Kidney (tissue), 13 donors: ENCODE measurements at regions not wholly inside any gene's neighbourhood (a gene's known extent, or its start where the extent isn't known, plus 50 kb on each side); places are given as distances from the start of the nearest gene placed in this dataset.
A peak's percentile ranks its signal among the peaks of the same experiment; 100 is the strongest.

Source experiments
- DNase-seq, 5 donors: peaks; one replicate each; pipeline ENCODE4 v3.0.0-alpha.2; 2013 to 2020
- FAIRE-seq: peaks from 2 replicates; lab custom pipeline; 2012; peaks lifted over from hg19 to GRCh38; lab: Jason Lieb, UNC
- H3K27ac ChIP-seq, 2 donors: one replicate each; pipeline ENCODE4 v1.7.0; 2013; ENCODE audit warnings: low read depth in 2 of 2, low read length in 2 of 2, inconsistent platforms in 1 of 2
- H3K27me3 ChIP-seq: one replicate; pipeline ENCODE4 v1.7.1; 2013; ENCODE audit warnings: low read length, inconsistent platforms; ENCODE audit not compliant: control insufficient read depth, insufficient read depth
- H3K36me3 ChIP-seq, 3 donors: one replicate each; pipeline versions ENCODE4 v1.7.0 to v1.7.1; 2013; ENCODE audit warnings: low read length in 3 of 3, control low read depth in 1 of 3, inconsistent platforms in 1 of 3; ENCODE audit not compliant: insufficient read depth in 3 of 3, control insufficient read depth in 2 of 3
- H3K4me1 ChIP-seq, 3 donors: one replicate each; pipeline versions ENCODE4 v1.7.0 to v1.7.1; 2013; ENCODE audit warnings: low read length in 3 of 3, inconsistent platforms in 1 of 3, low read depth in 1 of 3; ENCODE audit not compliant: control insufficient read depth in 2 of 3, insufficient read depth in 2 of 3
- H3K4me3 ChIP-seq, 3 donors: one replicate each; pipeline versions ENCODE4 v1.7.0 to v1.8.1; 2013; ENCODE audit warnings: low read length in 3 of 3, control low read depth in 1 of 3, inconsistent platforms in 1 of 3
- H3K9ac ChIP-seq, 3 donors: one replicate each; pipeline versions ENCODE4 v1.7.0 to v1.7.1; 2013; ENCODE audit warnings: low read length in 3 of 3, control low read depth in 1 of 3, inconsistent platforms in 1 of 3
- H3K9me3 ChIP-seq, 3 donors: one replicate each; pipeline versions ENCODE4 v1.7.0 to v1.7.1; 2013; ENCODE audit warnings: low read length in 3 of 3, control low read depth in 1 of 3, inconsistent platforms in 1 of 3; ENCODE audit not compliant: control insufficient read depth in 2 of 3, insufficient read depth in 1 of 3
- intact Hi-C: fragments of 100-400 bp; cut with DNase I; formaldehyde crosslinking; loops from one replicate; pipeline ENCODE4 v1.11.1; 2022
- TF ChIP-seq, protein P1 (sequence below): IDR thresholded peaks from 3 replicates; pipeline ENCODE4 v1.5.1; 2012; ENCODE audit warnings: mild to moderate bottlenecking, moderate library complexity, borderline replicate concordance; ENCODE audit not compliant: insufficient read depth; ENCODE audit errors: extremely low read depth
- donor health status: control.
- donor health status: control.
- donor health status: control.
- donor health status: control.
- donor health status: control.
- donor health status: DM: yes; HTN: yes; CAD: no.
- donor health status: Normal renal cell carcinoma (clear cell type).

- intact Hi-C loops = no loop called here
- FAIRE-seq = no peak
- Histone ChIP-seq H3K4me1 (no peaks in the 10 kb centered on the region), H3K4me3 (no peak overlapping the region), H3K9me3 (peaks cover 0 to 6% (median 2%) of the 10 kb centered on the region in 3 donors), H3K27me3 (no peaks in the 10 kb centered on the region), H3K9ac (no peak overlapping the region), H3K36me3 (no peaks in the 10 kb centered on the region), H3K27ac (no peak overlapping the region)
- peak in 2 of 5 donors; percentile 35 to 62 for DNase-seq
- TF ChIP-seq, protein P1, sequence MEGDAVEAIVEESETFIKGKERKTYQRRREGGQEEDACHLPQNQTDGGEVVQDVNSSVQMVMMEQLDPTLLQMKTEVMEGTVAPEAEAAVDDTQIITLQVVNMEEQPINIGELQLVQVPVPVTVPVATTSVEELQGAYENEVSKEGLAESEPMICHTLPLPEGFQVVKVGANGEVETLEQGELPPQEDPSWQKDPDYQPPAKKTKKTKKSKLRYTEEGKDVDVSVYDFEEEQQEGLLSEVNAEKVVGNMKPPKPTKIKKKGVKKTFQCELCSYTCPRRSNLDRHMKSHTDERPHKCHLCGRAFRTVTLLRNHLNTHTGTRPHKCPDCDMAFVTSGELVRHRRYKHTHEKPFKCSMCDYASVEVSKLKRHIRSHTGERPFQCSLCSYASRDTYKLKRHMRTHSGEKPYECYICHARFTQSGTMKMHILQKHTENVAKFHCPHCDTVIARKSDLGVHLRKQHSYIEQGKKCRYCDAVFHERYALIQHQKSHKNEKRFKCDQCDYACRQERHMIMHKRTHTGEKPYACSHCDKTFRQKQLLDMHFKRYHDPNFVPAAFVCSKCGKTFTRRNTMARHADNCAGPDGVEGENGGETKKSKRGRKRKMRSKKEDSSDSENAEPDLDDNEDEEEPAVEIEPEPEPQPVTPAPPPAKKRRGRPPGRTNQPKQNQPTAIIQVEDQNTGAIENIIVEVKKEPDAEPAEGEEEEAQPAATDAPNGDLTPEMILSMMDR = no peak
Measured at GRCh38 chr12:41794336-41794735, 350.3 kb downstream of the GXYLT1 start.

DNA sequence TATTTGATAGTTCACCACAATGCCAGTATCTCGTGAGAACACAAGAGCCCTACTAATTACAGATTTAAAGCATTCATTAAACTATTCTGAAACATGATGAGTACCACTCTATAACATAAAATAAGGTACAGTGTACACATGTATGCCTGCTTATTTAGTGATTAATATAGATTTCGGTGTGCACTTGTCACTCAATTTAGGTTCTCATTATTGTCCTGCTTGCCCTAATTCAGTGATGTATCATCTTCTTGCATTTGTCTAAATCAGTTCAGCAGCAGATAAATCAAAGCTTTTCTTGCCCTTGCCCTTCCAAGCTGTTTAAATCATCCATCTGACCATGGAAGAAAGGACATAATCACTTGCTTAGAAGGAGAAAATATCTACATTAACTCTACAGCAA lies 359.7 kb downstream of the GXYLT1 start:
- TF ChIP-seq, protein P1 = no peak
- Histone ChIP-seq H3K9me3 (no peaks in the 10 kb centered on the region), H3K36me3 (no peaks in the 10 kb centered on the region), H3K9ac (no peak overlapping the region), H3K4me3 (no peak overlapping the region), H3K27me3 (no peaks in the 10 kb centered on the region), H3K27ac (no peak overlapping the region), H3K4me1 (no peaks in the 10 kb centered on the region)
- intact Hi-C loops = no loop called here
- FAIRE-seq (no peak), DNase-seq (no peak)

DNA sequence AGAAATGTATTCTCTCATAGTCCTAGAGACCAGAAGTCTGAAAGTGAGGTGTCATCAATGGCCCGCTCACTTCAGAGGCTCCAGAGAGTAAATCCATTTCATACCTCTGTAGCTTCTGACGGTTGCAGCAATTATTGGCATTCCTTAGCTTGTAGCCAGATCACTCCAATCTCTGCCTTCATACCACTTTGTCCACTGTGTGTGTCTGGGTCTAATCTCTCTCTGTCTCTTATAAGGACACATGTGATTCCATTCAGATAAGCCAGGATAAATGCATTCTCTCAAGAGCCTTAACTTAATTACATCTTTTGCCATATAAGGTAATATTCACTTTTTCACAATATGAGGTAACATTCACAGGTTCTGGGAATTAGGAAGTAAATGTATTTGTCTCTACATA lies 365.7 kb downstream of the GXYLT1 start:
- no peaks in the 10 kb centered on the region for H3K4me1 ChIP-seq
- no peaks in the 10 kb centered on the region for H3K36me3 ChIP-seq
- no peak for FAIRE-seq
- no peaks in the 10 kb centered on the region for H3K9me3 ChIP-seq
- DNase-seq = no peak
- H3K4me3 ChIP-seq = no peak overlapping the region
- no peaks in the 10 kb centered on the region for H3K27me3 ChIP-seq
- no peak overlapping the region for H3K27ac ChIP-seq
- intact Hi-C loops = no loop called here
- TF ChIP-seq, protein P1 = no peak
- no peak overlapping the region for H3K9ac ChIP-seq
